GM12891 (cell line): ENCODE measurements at regions not wholly inside any gene's neighbourhood (a gene's known extent, or its start where the extent isn't known, plus 50 kb on each side); places are given as distances from the start of the nearest gene placed in this dataset.

Source experiments
- POLR2A ChIP-seq: IDR thresholded peaks from 2 replicates; pipeline ENCODE4 v1.6.1; 2011; ENCODE audit warnings: low read depth, low read length, control low read depth
- POLR2AphosphoS5 ChIP-seq: IDR thresholded peaks from 2 replicates; pipeline ENCODE4 v1.6.1; 2011; ENCODE audit warnings: low read depth, low read length, control low read depth

DNA sequence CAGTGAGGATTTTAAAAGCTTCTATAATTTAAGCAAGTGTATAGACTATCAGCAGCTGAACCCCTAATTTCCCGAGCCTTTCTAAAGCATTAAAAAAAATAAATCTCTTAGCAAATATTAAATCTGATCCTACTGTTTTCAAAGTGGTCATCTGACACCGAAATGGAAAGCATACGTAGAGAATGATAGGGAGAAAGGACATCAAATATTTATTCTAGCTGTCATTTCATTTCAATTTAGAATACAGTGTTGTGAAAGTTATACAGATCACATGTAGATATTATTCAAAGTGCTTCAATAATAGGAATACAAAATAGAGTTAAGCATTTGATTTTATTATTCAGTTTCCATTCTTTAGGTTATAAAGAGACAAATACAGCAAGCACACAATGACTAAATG, 61.9 kb upstream of the PKIB start:
- TF ChIP-seq POLR2AphosphoS5 (no peak), POLR2A (no peak)
